ENCODE measurements at regions not wholly inside any gene's neighbourhood (a gene's known extent, or its start where the extent isn't known, plus 50 kb on each side); places are given as distances from the start of the nearest gene placed in this dataset.

DNA sequence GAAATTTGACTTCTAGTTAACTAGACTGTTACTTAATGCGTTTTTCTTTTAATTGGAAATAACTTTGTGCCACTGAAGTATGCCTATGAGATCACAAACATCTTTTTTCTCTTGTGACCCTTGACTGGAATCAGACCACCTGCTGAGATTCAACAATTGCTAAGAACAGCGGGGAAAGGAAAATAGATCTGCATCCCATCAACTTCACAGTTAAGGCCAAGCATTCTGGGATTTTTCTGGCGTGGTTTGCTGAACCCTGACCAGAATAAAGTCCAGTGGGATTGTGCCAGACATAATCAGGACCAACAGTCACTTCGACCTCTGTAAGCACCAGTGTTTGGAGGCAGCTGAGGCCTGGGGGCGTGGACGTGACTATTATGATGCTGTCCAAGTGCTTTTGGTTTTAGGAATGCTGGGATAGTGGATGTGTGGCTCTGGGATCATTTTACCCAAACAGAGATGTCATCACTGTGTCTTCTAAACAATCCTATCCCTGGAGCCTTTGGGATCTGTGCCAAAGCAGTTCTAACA lies 373.3 kb upstream of the PRKCQ start:
- no peaks in the 10 kb centered on the region for H3K27me3 ChIP-seq
- DNase-seq, result peak; percentile 24 to 42
- intact Hi-C loops (cut with DNase I; ENCODE audit: low total_unique reads), result no loop called here
- H3K4me1 ChIP-seq, result no peaks in the 10 kb centered on the region
- TF ChIP-seq, protein P1, sequence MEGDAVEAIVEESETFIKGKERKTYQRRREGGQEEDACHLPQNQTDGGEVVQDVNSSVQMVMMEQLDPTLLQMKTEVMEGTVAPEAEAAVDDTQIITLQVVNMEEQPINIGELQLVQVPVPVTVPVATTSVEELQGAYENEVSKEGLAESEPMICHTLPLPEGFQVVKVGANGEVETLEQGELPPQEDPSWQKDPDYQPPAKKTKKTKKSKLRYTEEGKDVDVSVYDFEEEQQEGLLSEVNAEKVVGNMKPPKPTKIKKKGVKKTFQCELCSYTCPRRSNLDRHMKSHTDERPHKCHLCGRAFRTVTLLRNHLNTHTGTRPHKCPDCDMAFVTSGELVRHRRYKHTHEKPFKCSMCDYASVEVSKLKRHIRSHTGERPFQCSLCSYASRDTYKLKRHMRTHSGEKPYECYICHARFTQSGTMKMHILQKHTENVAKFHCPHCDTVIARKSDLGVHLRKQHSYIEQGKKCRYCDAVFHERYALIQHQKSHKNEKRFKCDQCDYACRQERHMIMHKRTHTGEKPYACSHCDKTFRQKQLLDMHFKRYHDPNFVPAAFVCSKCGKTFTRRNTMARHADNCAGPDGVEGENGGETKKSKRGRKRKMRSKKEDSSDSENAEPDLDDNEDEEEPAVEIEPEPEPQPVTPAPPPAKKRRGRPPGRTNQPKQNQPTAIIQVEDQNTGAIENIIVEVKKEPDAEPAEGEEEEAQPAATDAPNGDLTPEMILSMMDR (IDR thresholded peaks at IDR 0.05), result no peak
- TF ChIP-seq POLR2A (IDR thresholded peaks at IDR 0.05), result no peak
- H3K4me3 ChIP-seq, result no peak overlapping the region
- no peaks in the 10 kb centered on the region for H3K36me3 ChIP-seq
- H3K9me3 ChIP-seq, result no peaks in the 10 kb centered on the region
- peak overlapping the region; percentile 23 to 45 for H3K27ac ChIP-seq

DNA sequence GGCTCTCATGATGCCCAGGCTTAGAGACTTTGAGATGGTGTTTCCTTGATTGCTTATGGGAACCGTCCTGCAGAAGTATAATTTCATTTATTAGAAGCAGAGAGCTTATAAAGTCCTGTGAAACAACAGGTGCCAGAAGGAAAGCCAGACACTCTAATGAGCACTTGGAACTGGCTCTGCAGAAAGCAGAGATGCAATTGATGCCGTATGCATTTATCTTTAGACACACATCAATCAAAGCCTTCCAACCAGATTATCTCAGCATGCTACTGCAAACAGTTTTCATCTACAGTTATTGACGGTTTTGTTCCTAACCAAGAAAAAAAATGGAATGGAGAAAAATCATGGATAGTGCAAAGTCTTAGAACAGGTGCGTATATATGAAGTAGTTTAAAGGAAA lies 371.7 kb upstream of the PRKCQ start:
- H3K4me3 ChIP-seq, result no peak overlapping the region
- H3K9me3 ChIP-seq, result no peaks in the 10 kb centered on the region
- TF ChIP-seq, protein P1 (IDR thresholded peaks at IDR 0.05), result no peak
- no peak for DNase-seq
- H3K36me3 ChIP-seq, result no peaks in the 10 kb centered on the region
- H3K27me3 ChIP-seq, result no peaks in the 10 kb centered on the region
- intact Hi-C loops (cut with DNase I; ENCODE audit: low total_unique reads), result no loop called here
- H3K27ac ChIP-seq, result no peak overlapping the region
- H3K4me1 ChIP-seq, result no peaks in the 10 kb centered on the region

DNA sequence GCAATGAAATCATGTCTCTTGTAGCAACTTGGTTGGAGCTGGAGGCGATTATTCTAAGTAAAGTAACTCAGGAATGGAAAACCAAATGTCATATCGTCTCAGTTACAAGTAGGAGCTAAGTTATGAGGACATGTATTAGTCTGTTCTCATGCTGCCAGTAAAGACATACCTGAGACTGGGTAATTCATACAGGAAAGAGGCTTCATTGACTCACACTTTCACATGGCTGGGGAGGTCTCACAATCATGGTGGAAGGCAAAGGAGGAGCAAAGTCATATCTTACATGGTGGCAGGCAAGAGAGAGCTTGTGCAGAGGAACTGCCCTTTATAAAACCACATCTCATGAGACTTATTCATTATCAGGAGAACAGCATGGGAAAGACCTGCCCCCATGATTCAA lies 370.1 kb upstream of the PRKCQ start:
- no peaks in the 10 kb centered on the region for H3K4me1 ChIP-seq
- DNase-seq, result no peak
- no peaks in the 10 kb centered on the region for H3K36me3 ChIP-seq
- H3K9me3 ChIP-seq, result no peaks in the 10 kb centered on the region
- no peak overlapping the region for H3K27ac ChIP-seq
- intact Hi-C loops (cut with DNase I; ENCODE audit: low total_unique reads), result no loop called here
- no peak overlapping the region for H3K4me3 ChIP-seq
- no peak for TF ChIP-seq POLR2A (IDR thresholded peaks at IDR 0.05)
- TF ChIP-seq, protein P1 (IDR thresholded peaks at IDR 0.05), result no peak
- H3K27me3 ChIP-seq, result no peaks in the 10 kb centered on the region

DNA sequence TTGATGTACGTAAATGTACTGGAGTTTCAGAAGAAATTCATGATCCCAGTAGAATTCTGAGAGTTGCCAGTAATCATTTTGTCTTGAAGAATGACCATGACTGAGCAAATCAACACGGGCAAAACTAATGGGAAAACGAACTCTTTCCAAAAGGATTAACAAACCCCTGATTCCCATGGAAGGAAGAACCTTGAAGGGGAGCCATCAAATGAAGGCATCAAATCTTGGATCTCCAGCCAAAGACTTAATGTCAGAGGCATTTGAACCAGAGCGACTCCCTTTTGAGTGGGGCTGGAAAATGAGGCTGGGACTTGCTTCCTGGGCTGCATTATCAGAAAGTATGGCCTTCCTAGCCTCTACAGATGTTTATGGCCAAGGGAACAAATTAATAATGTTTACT lies 364.4 kb upstream of the PRKCQ start:
- no peaks in the 10 kb centered on the region for H3K36me3 ChIP-seq
- intact Hi-C loops (cut with DNase I; ENCODE audit: low total_unique reads), result no loop called here
- no peak overlapping the region for H3K4me3 ChIP-seq
- TF ChIP-seq POLR2A (IDR thresholded peaks at IDR 0.05), result no peak
- TF ChIP-seq, protein P1 (IDR thresholded peaks at IDR 0.05), result no peak
- H3K27me3 ChIP-seq, result no peaks in the 10 kb centered on the region
- H3K27ac ChIP-seq, result no peak overlapping the region
- DNase-seq, result no peak
- no peaks in the 10 kb centered on the region for H3K9me3 ChIP-seq
- no peaks in the 10 kb centered on the region for H3K4me1 ChIP-seq

DNA sequence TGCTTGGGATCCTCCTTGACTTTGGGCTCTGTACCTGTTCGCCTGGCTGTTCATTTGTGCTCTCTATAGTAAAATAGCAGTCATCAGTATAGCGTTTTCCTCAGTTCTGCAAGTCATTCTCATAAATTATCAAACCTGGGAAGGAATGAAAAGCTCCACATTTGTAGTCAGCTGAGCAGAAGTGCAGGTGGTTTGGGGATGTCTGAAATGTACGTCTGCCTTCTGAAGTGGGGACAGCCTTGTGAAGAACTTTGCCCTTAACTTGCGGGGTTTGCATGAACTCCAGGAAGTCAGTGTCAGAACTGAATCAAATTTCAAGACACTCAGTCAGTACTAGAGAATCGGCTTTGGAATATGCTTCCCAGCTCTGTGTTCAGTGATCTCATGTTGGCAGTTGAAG lies 358.3 kb upstream of the PRKCQ start:
- no peaks in the 10 kb centered on the region for H3K27me3 ChIP-seq
- no peak for DNase-seq

More for the DNA sequence above, 358.3 kb upstream of the PRKCQ start:
- no peak overlapping the region for H3K4me3 ChIP-seq
- intact Hi-C loops (cut with DNase I; ENCODE audit: low total_unique reads), result no loop called here
- no peaks in the 10 kb centered on the region for H3K36me3 ChIP-seq
- TF ChIP-seq, protein P1 (IDR thresholded peaks at IDR 0.05), result no peak
- no peak for TF ChIP-seq POLR2A (IDR thresholded peaks at IDR 0.05)
- H3K4me1 ChIP-seq, result no peaks in the 10 kb centered on the region
- no peak overlapping the region for H3K27ac ChIP-seq
- H3K9me3 ChIP-seq, result no peaks in the 10 kb centered on the region
